NB4 (cell line): ENCODE measurements at regions not wholly inside any gene's neighbourhood (a gene's known extent, or its start where the extent isn't known, plus 50 kb on each side); places are given as distances from the start of the nearest gene placed in this dataset.

Source experiments
- MYC ChIP-seq: IDR thresholded peaks from 2 replicates; pipeline ENCODE4 v1.6.1; 2011; ENCODE audit warnings: low read depth, low read length
- TF ChIP-seq, protein P1 (sequence below): IDR thresholded peaks from one replicate; pipeline ENCODE4 v1.5.1; 2012; ENCODE audit warnings: low read depth, low read length

DNA sequence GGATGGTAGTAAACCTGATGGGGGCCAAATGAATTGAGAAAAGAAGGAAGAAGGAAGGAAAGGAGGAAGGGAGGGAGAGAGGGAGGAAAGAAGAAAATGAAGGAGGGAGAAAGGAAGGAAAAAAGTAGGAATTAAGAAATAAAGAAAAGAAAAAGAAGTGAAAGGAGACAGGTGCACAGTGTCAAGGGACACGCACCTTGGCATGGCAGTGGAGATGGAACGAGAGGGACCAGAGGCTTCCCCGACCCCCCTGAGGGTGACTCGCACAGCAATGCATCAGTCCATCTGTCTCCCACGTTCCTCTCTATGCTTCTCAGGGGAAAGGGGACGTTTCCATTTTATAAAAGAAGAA lies 199.6 kb downstream of the CXCL12 start:
- TF ChIP-seq MYC = no peak
- TF ChIP-seq, protein P1, sequence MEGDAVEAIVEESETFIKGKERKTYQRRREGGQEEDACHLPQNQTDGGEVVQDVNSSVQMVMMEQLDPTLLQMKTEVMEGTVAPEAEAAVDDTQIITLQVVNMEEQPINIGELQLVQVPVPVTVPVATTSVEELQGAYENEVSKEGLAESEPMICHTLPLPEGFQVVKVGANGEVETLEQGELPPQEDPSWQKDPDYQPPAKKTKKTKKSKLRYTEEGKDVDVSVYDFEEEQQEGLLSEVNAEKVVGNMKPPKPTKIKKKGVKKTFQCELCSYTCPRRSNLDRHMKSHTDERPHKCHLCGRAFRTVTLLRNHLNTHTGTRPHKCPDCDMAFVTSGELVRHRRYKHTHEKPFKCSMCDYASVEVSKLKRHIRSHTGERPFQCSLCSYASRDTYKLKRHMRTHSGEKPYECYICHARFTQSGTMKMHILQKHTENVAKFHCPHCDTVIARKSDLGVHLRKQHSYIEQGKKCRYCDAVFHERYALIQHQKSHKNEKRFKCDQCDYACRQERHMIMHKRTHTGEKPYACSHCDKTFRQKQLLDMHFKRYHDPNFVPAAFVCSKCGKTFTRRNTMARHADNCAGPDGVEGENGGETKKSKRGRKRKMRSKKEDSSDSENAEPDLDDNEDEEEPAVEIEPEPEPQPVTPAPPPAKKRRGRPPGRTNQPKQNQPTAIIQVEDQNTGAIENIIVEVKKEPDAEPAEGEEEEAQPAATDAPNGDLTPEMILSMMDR = no peak
